ENCODE measurements at regions not wholly inside any gene's neighbourhood (a gene's known extent, or its start where the extent isn't known, plus 50 kb on each side); places are given as distances from the start of the nearest gene placed in this dataset.

DNA sequence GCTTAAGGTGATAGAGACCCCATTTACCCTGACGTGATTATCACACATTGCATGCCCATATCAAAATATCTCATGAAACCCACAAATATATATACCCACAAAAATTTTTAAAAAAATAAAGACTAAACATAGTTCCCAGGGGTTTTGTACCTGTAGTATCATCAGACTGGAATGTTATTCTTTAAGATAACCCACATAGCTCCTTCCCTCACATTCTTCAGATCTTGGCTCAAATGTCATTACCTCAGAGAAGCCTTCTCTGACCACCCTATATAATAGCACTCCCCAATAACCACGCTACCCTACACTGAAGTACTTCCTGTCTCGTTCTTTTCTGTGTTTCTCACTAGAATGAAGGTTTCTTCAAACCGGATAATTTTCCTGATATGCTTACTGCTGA, 138.3 kb upstream of the SNX7 start:
- no peak for TF ChIP-seq EZH2 (IDR thresholded peaks at IDR 0.05; ENCODE audit: insufficient read depth, poor library complexity, severe bottlenecking)
- TF ChIP-seq EZH2phosphoT487 (IDR thresholded peaks at IDR 0.05; ENCODE audit: insufficient read depth, low read depth) = no peak
